DOHH2 (cell line): ENCODE measurements at regions not wholly inside any gene's neighbourhood (a gene's known extent, or its start where the extent isn't known, plus 50 kb on each side); places are given as distances from the start of the nearest gene placed in this dataset.

Experiments
- H3F3A ChIP-seq: fragments of 200-600 bp; sonication (generic), shearing (Covaris generic); 2 replicates; pipeline ENCODE4 v1.6.0; 2016; ENCODE audit warnings: antibody characterized with exemption, mild to moderate bottlenecking; ENCODE audit not compliant: control insufficient read depth, insufficient read depth
- H3K27ac ChIP-seq: fragments of 200-600 bp; sonication (generic); 2 replicates; pipeline ENCODE4 v1.5.1; 2014; ENCODE audit warnings: low read depth, mild to moderate bottlenecking, low read length, moderate library complexity
- H3K27me3 ChIP-seq: fragments of 200-600 bp; sonication (generic); 2 replicates; pipeline ENCODE4 v1.6.1; 2014; ENCODE audit warnings: mild to moderate bottlenecking, low read length, mixed read lengths; ENCODE audit not compliant: control insufficient read depth
- H3K36me3 ChIP-seq: fragments of 200-600 bp; sonication (generic); 2 replicates; pipeline ENCODE4 v1.6.1; 2014; ENCODE audit warnings: mild to moderate bottlenecking, low read length, moderate library complexity, mixed read lengths; ENCODE audit not compliant: control insufficient read depth
- H3K4me1 ChIP-seq: fragments of 200-600 bp; sonication (generic); 2 replicates; pipeline ENCODE4 v1.6.1; 2014; ENCODE audit warnings: mild to moderate bottlenecking, low read length, mixed read lengths; ENCODE audit not compliant: control insufficient read depth
- H3K4me2 ChIP-seq: fragments of 200-600 bp; sonication (generic); 2 replicates; pipeline ENCODE4 v1.6.0; 2014; ENCODE audit warnings: mild to moderate bottlenecking, low read length, moderate library complexity
- H3K4me3 ChIP-seq: fragments of 200-600 bp; sonication (generic); 2 replicates; pipeline ENCODE4 v1.5.1; 2014; ENCODE audit warnings: mild to moderate bottlenecking, low read length, mixed read lengths
- H3K79me2 ChIP-seq: fragments of 200-600 bp; sonication (generic); 2 replicates; pipeline ENCODE4 v1.6.1; 2014; ENCODE audit warnings: mild to moderate bottlenecking, low read length, mixed read lengths; ENCODE audit not compliant: control insufficient read depth
- H3K9me2 ChIP-seq: fragments of 200-600 bp; sonication (generic); replicated peaks from 2 replicates; pipeline ENCODE4 v1.6.1; 2014; ENCODE audit warnings: mild to moderate bottlenecking, low read length, mixed read lengths; ENCODE audit not compliant: control insufficient read depth
- H3K9me3 ChIP-seq: fragments of 200-600 bp; sonication (generic); 2 replicates; pipeline ENCODE4 v1.6.1; 2014; ENCODE audit warnings: antibody characterized with exemption, low read length, mixed read lengths; ENCODE audit not compliant: control insufficient read depth, insufficient read depth
- H4K20me1 ChIP-seq: fragments of 200-600 bp; sonication (generic); 2 replicates; pipeline ENCODE4 v1.6.0; 2014; ENCODE audit warnings: low read depth, mild to moderate bottlenecking, antibody characterized with exemption, low read length, moderate library complexity; ENCODE audit not compliant: control insufficient read depth, insufficient read depth
- EZH2phosphoT487 ChIP-seq: fragments of 200-600 bp; sonication (generic); IDR thresholded peaks from 2 replicates; pipeline ENCODE4 v1.6.1; 2017; ENCODE audit warnings: borderline replicate concordance, mild to moderate bottlenecking, antibody characterized with exemption, low read length, moderate library complexity, mixed read lengths
- TF ChIP-seq, protein P1 (sequence below): fragments of 200-600 bp; sonication (generic); IDR thresholded peaks from one replicate; pipeline ENCODE4 v1.5.1; 2014; ENCODE audit warnings: antibody characterized with exemption, mild to moderate bottlenecking, low read depth, low read length; ENCODE audit not compliant: poor library complexity, severe bottlenecking

GRCh38 chr6:93745306-93745705 is 325.9 kb upstream of the EPHA7 start:
- TF ChIP-seq EZH2phosphoT487, result no peak
- TF ChIP-seq, protein P1, sequence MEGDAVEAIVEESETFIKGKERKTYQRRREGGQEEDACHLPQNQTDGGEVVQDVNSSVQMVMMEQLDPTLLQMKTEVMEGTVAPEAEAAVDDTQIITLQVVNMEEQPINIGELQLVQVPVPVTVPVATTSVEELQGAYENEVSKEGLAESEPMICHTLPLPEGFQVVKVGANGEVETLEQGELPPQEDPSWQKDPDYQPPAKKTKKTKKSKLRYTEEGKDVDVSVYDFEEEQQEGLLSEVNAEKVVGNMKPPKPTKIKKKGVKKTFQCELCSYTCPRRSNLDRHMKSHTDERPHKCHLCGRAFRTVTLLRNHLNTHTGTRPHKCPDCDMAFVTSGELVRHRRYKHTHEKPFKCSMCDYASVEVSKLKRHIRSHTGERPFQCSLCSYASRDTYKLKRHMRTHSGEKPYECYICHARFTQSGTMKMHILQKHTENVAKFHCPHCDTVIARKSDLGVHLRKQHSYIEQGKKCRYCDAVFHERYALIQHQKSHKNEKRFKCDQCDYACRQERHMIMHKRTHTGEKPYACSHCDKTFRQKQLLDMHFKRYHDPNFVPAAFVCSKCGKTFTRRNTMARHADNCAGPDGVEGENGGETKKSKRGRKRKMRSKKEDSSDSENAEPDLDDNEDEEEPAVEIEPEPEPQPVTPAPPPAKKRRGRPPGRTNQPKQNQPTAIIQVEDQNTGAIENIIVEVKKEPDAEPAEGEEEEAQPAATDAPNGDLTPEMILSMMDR, result no peak

DNA sequence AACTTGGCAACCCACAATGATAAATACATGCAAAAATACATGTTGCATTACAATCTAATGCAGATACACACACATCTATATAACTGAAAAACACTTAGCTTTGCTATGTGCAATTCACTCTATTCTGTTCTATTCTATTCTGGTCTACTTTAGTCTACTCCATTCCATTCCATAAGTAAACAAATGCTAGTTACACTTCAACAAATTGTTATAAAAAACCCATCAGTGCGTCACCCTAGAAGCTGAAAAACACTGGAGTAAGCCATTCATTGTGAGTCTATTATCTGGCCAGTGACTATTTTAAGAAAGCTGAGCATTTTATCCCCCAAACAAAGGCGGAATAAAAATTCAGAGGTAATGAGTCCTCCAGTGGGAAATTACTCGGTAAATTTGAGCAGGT is 315.7 kb upstream of the EPHA7 start:
- Histone ChIP-seq H3K36me3 (no peaks in the 10 kb centered on the region), H3K9me3 (no peaks in the 10 kb centered on the region), H3K79me2 (no peaks in the 10 kb centered on the region), H3F3A (no peaks in the 10 kb centered on the region), H3K4me1 (no peaks in the 10 kb centered on the region), H3K4me3 (no peak overlapping the region), H4K20me1 (no peaks in the 10 kb centered on the region), H3K27ac (no peak overlapping the region), H3K9me2 (no peaks in the 10 kb centered on the region), H3K4me2 (no peak overlapping the region), H3K27me3 (no peaks in the 10 kb centered on the region)
- no peak for TF ChIP-seq EZH2phosphoT487
- TF ChIP-seq, protein P1, result no peak

More at GRCh38 chr6:93745306-93745705, 325.9 kb upstream of the EPHA7 start:
- Histone ChIP-seq H3K9me3 (no peaks in the 10 kb centered on the region), H3K4me1 (no peaks in the 10 kb centered on the region), H4K20me1 (no peaks in the 10 kb centered on the region), H3K27ac (no peak overlapping the region), H3K4me3 (no peak overlapping the region), H3K4me2 (no peak overlapping the region), H3K9me2 (no peaks in the 10 kb centered on the region), H3F3A (no peaks in the 10 kb centered on the region), H3K27me3 (no peaks in the 10 kb centered on the region), H3K79me2 (no peaks in the 10 kb centered on the region), H3K36me3 (no peaks in the 10 kb centered on the region)

- no peaks in the 10 kb centered on the region for H3K36me3 ChIP-seq
- no peak for TF ChIP-seq EZH2phosphoT487
- TF ChIP-seq, protein P1, result no peak
- no peak overlapping the region for H3K4me2 ChIP-seq
- no peaks in the 10 kb centered on the region for H3K79me2 ChIP-seq
- no peak overlapping the region for H3K27ac ChIP-seq
- H3K4me1 ChIP-seq, result no peaks in the 10 kb centered on the region
- H4K20me1 ChIP-seq, result no peaks in the 10 kb centered on the region
- H3K27me3 ChIP-seq, result no peaks in the 10 kb centered on the region
- H3K9me3 ChIP-seq, result no peaks in the 10 kb centered on the region
- H3F3A ChIP-seq, result no peaks in the 10 kb centered on the region
- H3K9me2 ChIP-seq, result no peaks in the 10 kb centered on the region
- H3K4me3 ChIP-seq, result no peak overlapping the region
Measured at GRCh38 chr6:93731306-93731705, 311.9 kb upstream of the EPHA7 start.

- Histone ChIP-seq H3K79me2 (no peaks in the 10 kb centered on the region), H3K4me3 (no peak overlapping the region), H3K36me3 (no peaks in the 10 kb centered on the region), H3K4me1 (no peaks in the 10 kb centered on the region), H4K20me1 (no peaks in the 10 kb centered on the region), H3K4me2 (no peak overlapping the region), H3K27ac (no peak overlapping the region), H3K9me2 (no peaks in the 10 kb centered on the region), H3K27me3 (no peaks in the 10 kb centered on the region), H3K9me3 (no peaks in the 10 kb centered on the region), H3F3A (no peaks in the 10 kb centered on the region)
- TF ChIP-seq, protein P1, result no peak
- no peak for TF ChIP-seq EZH2phosphoT487
Measured at GRCh38 chr6:93728150-93728549, 308.8 kb upstream of the EPHA7 start.
